Astrocyte (in vitro differentiated cells and primary cell): ENCODE measurements at regions not wholly inside any gene's neighbourhood (a gene's known extent, or its start where the extent isn't known, plus 50 kb on each side); places are given as distances from the start of the nearest gene placed in this dataset.

Experiments
- DNase-seq: peaks from one replicate; pipeline ENCODE4 v3.0.0-alpha.2; 2010; ENCODE audit warnings: low read depth
- FAIRE-seq: peaks from 2 replicates; lab custom pipeline; 2011; peaks lifted over from hg19 to GRCh38; lab: Jason Lieb, UNC
- H2AFZ ChIP-seq: 2 replicates; pipeline ENCODE4 v1.6.0; 2012; ENCODE audit warnings: low read depth, low read length, inconsistent platforms
- H3K27ac ChIP-seq: 2 replicates; pipeline ENCODE4 v1.5.1; 2011; ENCODE audit warnings: low read depth, low read length, inconsistent platforms
- H3K27me3 ChIP-seq: 2 replicates; pipeline ENCODE4 v1.6.0; 2011; ENCODE audit warnings: low read length, inconsistent platforms; ENCODE audit not compliant: insufficient read depth
- H3K36me3 ChIP-seq: 2 replicates; pipeline ENCODE4 v1.5.1; 2011; ENCODE audit warnings: low read length, inconsistent platforms; ENCODE audit not compliant: insufficient read depth
- H3K4me1 ChIP-seq: 2 replicates; pipeline ENCODE4 v1.5.1; 2011; ENCODE audit warnings: low read length, inconsistent platforms; ENCODE audit not compliant: insufficient read depth
- H3K4me2 ChIP-seq: 2 replicates; pipeline ENCODE4 v1.6.0; 2012; ENCODE audit warnings: low read length, inconsistent platforms
- H3K4me3 ChIP-seq: 2 replicates; pipeline ENCODE4 v1.5.1; 2011; ENCODE audit warnings: low read depth, mild to moderate bottlenecking, low read length, inconsistent platforms; ENCODE audit not compliant: insufficient read depth
- H3K79me2 ChIP-seq: 2 replicates; pipeline ENCODE4 v1.6.0; 2012; ENCODE audit warnings: mild to moderate bottlenecking, low read length, inconsistent platforms; ENCODE audit not compliant: insufficient read depth
- H3K9ac ChIP-seq: 2 replicates; pipeline ENCODE4 v1.6.0; 2012; ENCODE audit warnings: mild to moderate bottlenecking, low read length, inconsistent platforms
- H3K9me3 ChIP-seq: 2 replicates; pipeline ENCODE4 v1.5.1; 2012; ENCODE audit warnings: low read depth, mild to moderate bottlenecking, low read length, inconsistent platforms; ENCODE audit not compliant: insufficient read depth
- H4K20me1 ChIP-seq: 2 replicates; pipeline ENCODE4 v1.6.0; 2012; ENCODE audit warnings: low read length, inconsistent platforms; ENCODE audit not compliant: insufficient read depth
- H3K27ac Mint-ChIP-seq: one replicate; pipeline ENCODE4 v1.8.0; 2021; ENCODE audit warnings: mild to moderate bottlenecking, mixed read lengths; ENCODE audit not compliant: unreplicated experiment
- H3K27me3 Mint-ChIP-seq: one replicate; pipeline ENCODE4 v1.8.0; 2021; ENCODE audit warnings: low read depth, mixed read lengths; ENCODE audit not compliant: unreplicated experiment
- H3K36me3 Mint-ChIP-seq: one replicate; pipeline ENCODE4 v1.8.0; 2021; ENCODE audit warnings: low read depth, mixed read lengths; ENCODE audit not compliant: unreplicated experiment
- H3K4me1 Mint-ChIP-seq: one replicate; pipeline ENCODE4 v1.8.0; 2021; ENCODE audit warnings: low read depth, mixed read lengths; ENCODE audit not compliant: unreplicated experiment
- H3K4me3 Mint-ChIP-seq: one replicate; pipeline ENCODE4 v1.8.0; 2021; ENCODE audit warnings: mild to moderate bottlenecking, moderate library complexity, mixed read lengths; ENCODE audit not compliant: unreplicated experiment
- H3K9me3 Mint-ChIP-seq: one replicate; pipeline ENCODE4 v1.8.0; 2021; ENCODE audit warnings: mild to moderate bottlenecking, mixed read lengths; ENCODE audit not compliant: unreplicated experiment
- CTCF ChIP-seq: IDR thresholded peaks from 2 replicates; pipeline ENCODE4 v1.5.1; 2011; ENCODE audit warnings: low read depth, mild to moderate bottlenecking, inconsistent platforms, low read length, moderate library complexity; ENCODE audit not compliant: insufficient read depth
- EZH2 ChIP-seq: IDR thresholded peaks from 2 replicates; pipeline ENCODE4 v1.6.1; 2012; ENCODE audit warnings: mild to moderate bottlenecking, low read length, inconsistent platforms; ENCODE audit not compliant: insufficient read depth

GRCh38 chr10:130661419-130661818 lies 525.2 kb downstream of the GLRX3 start:
- Mint-ChIP-seq H3K36me3 (peaks cover under 1% of the 10 kb centered on the region), H3K4me3 (no peak overlapping the region), H3K27ac (no peak overlapping the region), H3K9me3 (peaks cover 18% of the 10 kb centered on the region), H3K27me3 (no peaks in the 10 kb centered on the region), H3K4me1 (no peaks in the 10 kb centered on the region)
- Histone ChIP-seq H3K4me3 (no peak overlapping the region), H3K79me2 (no peaks in the 10 kb centered on the region), H3K4me2 (no peak overlapping the region), H3K9me3 (peaks cover 13% of the 10 kb centered on the region), H3K36me3 (no peaks in the 10 kb centered on the region), H4K20me1 (no peaks in the 10 kb centered on the region), H3K27me3 (no peaks in the 10 kb centered on the region), H3K27ac (no peak overlapping the region), H3K4me1 (no peaks in the 10 kb centered on the region), H2AFZ (no peak overlapping the region), H3K9ac (no peak overlapping the region)
- TF ChIP-seq CTCF: no peak
- FAIRE-seq: no peak
- no peak for DNase-seq

GRCh38 chr10:130662775-130663174 lies 526.6 kb downstream of the GLRX3 start:
- H3K9me3 ChIP-seq: peaks cover 14% of the 10 kb centered on the region
- no peaks in the 10 kb centered on the region for H3K4me1 Mint-ChIP-seq
- H3K9ac ChIP-seq: no peak overlapping the region
- H3K4me1 ChIP-seq: no peaks in the 10 kb centered on the region
- no peak overlapping the region for H2AFZ ChIP-seq
- no peaks in the 10 kb centered on the region for H3K27me3 ChIP-seq
- no peaks in the 10 kb centered on the region for H4K20me1 ChIP-seq
- DNase-seq (no peak), FAIRE-seq (no peak)
- H3K4me2 ChIP-seq: no peak overlapping the region
- no peaks in the 10 kb centered on the region for H3K79me2 ChIP-seq
- no peak overlapping the region for H3K27ac ChIP-seq
- no peaks in the 10 kb centered on the region for H3K36me3 ChIP-seq
- H3K4me3 Mint-ChIP-seq: no peak overlapping the region
- TF ChIP-seq EZH2 (no peak), CTCF (no peak)
- H3K27ac Mint-ChIP-seq: no peak overlapping the region
- H3K9me3 Mint-ChIP-seq: peaks cover 20% of the 10 kb centered on the region
- H3K36me3 Mint-ChIP-seq: peaks cover 1% of the 10 kb centered on the region
- no peak overlapping the region for H3K4me3 ChIP-seq
- H3K27me3 Mint-ChIP-seq: no peaks in the 10 kb centered on the region

- Mint-ChIP-seq H3K9me3 (peaks cover 15% of the 10 kb centered on the region), H3K27ac (no peak overlapping the region), H3K36me3 (peaks cover 1% of the 10 kb centered on the region), H3K4me1 (no peaks in the 10 kb centered on the region), H3K4me3 (no peak overlapping the region), H3K27me3 (peaks cover 2% of the 10 kb centered on the region)
- H3K4me1 ChIP-seq: no peaks in the 10 kb centered on the region
- FAIRE-seq (no peak), DNase-seq (no peak)
- H3K9me3 ChIP-seq: peaks cover 14% of the 10 kb centered on the region
- H3K4me2 ChIP-seq: no peak overlapping the region
- TF ChIP-seq CTCF: no peak
- TF ChIP-seq EZH2: no peak
- no peak overlapping the region for H3K4me3 ChIP-seq
- H3K27ac ChIP-seq: no peak overlapping the region
- no peaks in the 10 kb centered on the region for H3K36me3 ChIP-seq
- no peaks in the 10 kb centered on the region for H3K27me3 ChIP-seq
- H3K79me2 ChIP-seq: no peaks in the 10 kb centered on the region
- no peak overlapping the region for H2AFZ ChIP-seq
- H4K20me1 ChIP-seq: no peaks in the 10 kb centered on the region
- no peak overlapping the region for H3K9ac ChIP-seq
These were observed 528.3 kb downstream of the GLRX3 start for GRCh38 chr10:130664526-130664925.
